ENCODE measurements at regions not wholly inside any gene's neighbourhood (a gene's known extent, or its start where the extent isn't known, plus 50 kb on each side); places are given as distances from the start of the nearest gene placed in this dataset.

- TF ChIP-seq CTCF (conservative IDR thresholded peaks at IDR 0.05 in 1 of 2, IDR thresholded peaks at IDR 0.05 in 1 of 2; ENCODE audit: low read depth in 1 of 2, low read length in 2 of 2): no peak
- TF ChIP-seq EZH2 (IDR thresholded peaks at IDR 0.05; ENCODE audit: low read length, missing control alignments): no peak
These were observed 116.1 kb upstream of the CXCL14 start for GRCh38 chr5:135694906-135695305.

Data from fibroblast of lung (primary cell).